HG02852 (cell line): ENCODE measurements at regions not wholly inside any gene's neighbourhood (a gene's known extent, or its start where the extent isn't known, plus 50 kb on each side); places are given as distances from the start of the nearest gene placed in this dataset.

Experiments
- ATAC-seq: cut with Tn5 transposase; IDR thresholded peaks from one replicate; pipeline ENCODE4 v1.9.1; 2021; ENCODE audit warnings: mild to moderate bottlenecking, moderate library complexity; ENCODE audit not compliant: unreplicated experiment

- ATAC-seq = no peak
Observed at GRCh38 chr4:111537871-111538270, 607.4 kb upstream of the FAM241A start.

GRCh38 chr4:111540671-111541070 is 604.6 kb upstream of the FAM241A start:
- no peak for ATAC-seq

- no peak for ATAC-seq
Observed at GRCh38 chr4:111542056-111542455, 603.2 kb upstream of the FAM241A start.

GRCh38 chr4:111546881-111547280 is 598.4 kb upstream of the FAM241A start:
- no peak for ATAC-seq

- ATAC-seq = no peak
Observed at GRCh38 chr4:111556141-111556781, 589.0 kb upstream of the FAM241A start.

- ATAC-seq = no peak
Observed at GRCh38 chr4:111556851-111557250, 588.4 kb upstream of the FAM241A start.

GRCh38 chr4:111562826-111563225 is 582.4 kb upstream of the FAM241A start:
- no peak for ATAC-seq

- ATAC-seq = no peak
Observed at GRCh38 chr4:111572470-111572869, 572.8 kb upstream of the FAM241A start.

- no peak for ATAC-seq
Observed at GRCh38 chr4:111573386-111573785, 571.9 kb upstream of the FAM241A start.

- ATAC-seq = no peak
Observed at GRCh38 chr4:111579767-111580166, 565.5 kb upstream of the FAM241A start.

GRCh38 chr4:111595456-111595855 is 549.8 kb upstream of the FAM241A start:
- ATAC-seq = no peak

GRCh38 chr4:111596491-111596890 is 548.8 kb upstream of the FAM241A start:
- no peak for ATAC-seq

- ATAC-seq = no peak
Observed at GRCh38 chr4:111601671-111602070, 543.6 kb upstream of the FAM241A start.

- ATAC-seq = no peak
Observed at GRCh38 chr4:111602848-111603247, 542.4 kb upstream of the FAM241A start.

GRCh38 chr4:111605111-111605510 is 540.1 kb upstream of the FAM241A start:
- no peak for ATAC-seq

GRCh38 chr4:111610681-111611080 is 534.6 kb upstream of the FAM241A start:
- ATAC-seq = no peak

GRCh38 chr4:111618908-111619307 is 526.3 kb upstream of the FAM241A start:
- no peak for ATAC-seq

- ATAC-seq = no peak
Observed at GRCh38 chr4:111628437-111628836, 516.8 kb upstream of the FAM241A start.

- ATAC-seq = no peak
Observed at GRCh38 chr4:111630705-111631104, 514.5 kb upstream of the FAM241A start.

- ATAC-seq = no peak
Observed at GRCh38 chr4:111631215-111631999, 513.8 kb upstream of the FAM241A start.

GRCh38 chr4:111632641-111633151 is 512.6 kb upstream of the FAM241A start:
- ATAC-seq = no peak

- ATAC-seq = no peak
Observed at GRCh38 chr4:111633663-111634266, 511.5 kb upstream of the FAM241A start.
